Ovary (tissue), 3 donors: ENCODE measurements at regions not wholly inside any gene's neighbourhood (a gene's known extent, or its start where the extent isn't known, plus 50 kb on each side); places are given as distances from the start of the nearest gene placed in this dataset.

Source experiments
- CTCF ChIP-seq, 3 donors: fragments of 450-650 bp in 2 of 3; fragments of 200-600 bp in 1 of 3; IDR thresholded peaks; one replicate each; pipeline versions ENCODE4 v1.5.1 to v1.8.0; 2016 to 2022; ENCODE audit warnings: antibody characterized with exemption in 3 of 3, mild to moderate bottlenecking in 1 of 3
- EP300 ChIP-seq: sonication (generic); formaldehyde crosslinking; IDR thresholded peaks from one replicate; pipeline ENCODE4 v1.6.1; 2017; ENCODE audit warnings: antibody characterized with exemption
- POLR2A ChIP-seq: fragments of 450-650 bp; IDR thresholded peaks from one replicate; pipeline ENCODE4 v1.6.1; 2017; ENCODE audit warnings: antibody characterized with exemption, mild to moderate bottlenecking, moderate library complexity
- donor health status: DM: no; HTN: no; CAD: no.

- TF ChIP-seq POLR2A (no peak), CTCF (IDR thresholded peaks at IDR 0.05) (no peak), EP300 (no peak)
Measured at GRCh38 chr11:42768576-42768975, 543.2 kb upstream of the API5 start.
